Lower lobe of right lung (tissue), 2 donors: ENCODE measurements at regions not wholly inside any gene's neighbourhood (a gene's known extent, or its start where the extent isn't known, plus 50 kb on each side); places are given as distances from the start of the nearest gene placed in this dataset.

Source experiments
- ATAC-seq, 2 donors: fragments of 200-7000 bp; cut with Tn5 transposase; one replicate each; pipeline ENCODE4 v1.9.1; 2020 to 2022; ENCODE audit warnings: mild to moderate bottlenecking in 2 of 2, moderate library complexity in 2 of 2
- DNase-seq: peaks from one replicate; pipeline ENCODE4 v3.0.0-alpha.2; 2020
- H3K27ac ChIP-seq: fragments of 200-600 bp; one replicate; pipeline ENCODE4 v1.8.0; 2022
- H3K27me3 ChIP-seq: fragments of 200-600 bp; one replicate; pipeline ENCODE4 v1.8.0; 2022; ENCODE audit warnings: low read depth
- H3K36me3 ChIP-seq: fragments of 200-600 bp; one replicate; pipeline ENCODE4 v1.8.0; 2022; ENCODE audit warnings: mild to moderate bottlenecking
- H3K4me1 ChIP-seq: fragments of 200-600 bp; one replicate; pipeline ENCODE4 v1.8.0; 2022
- H3K4me3 ChIP-seq: fragments of 200-600 bp; one replicate; pipeline ENCODE4 v1.8.0; 2022; ENCODE audit warnings: mild to moderate bottlenecking
- H3K9me3 ChIP-seq: fragments of 200-600 bp; one replicate; pipeline ENCODE4 v1.8.0; 2022
- CTCF ChIP-seq: fragments of 200-600 bp; IDR thresholded peaks from one replicate; pipeline ENCODE4 v1.8.0; 2022; ENCODE audit warnings: antibody characterized with exemption, mild to moderate bottlenecking
- intact Hi-C: fragments of 100-400 bp; cut with DNase I; formaldehyde crosslinking; loops from one replicate; pipeline ENCODE4 v1.11.0; 2022
- donor health status: DM: no; HTN: yes; CAD: no; lungs with severe emphysema.

GRCh38 chr11:130787973-130788570 is 128.2 kb downstream of the SNX19 start:
- H3K9me3 ChIP-seq, result no peaks in the 10 kb centered on the region
- H3K4me3 ChIP-seq, result no peak overlapping the region
- no peaks in the 10 kb centered on the region for H3K27me3 ChIP-seq
- DNase-seq (no peak), ATAC-seq (peak in 1 of 2 donors; percentile 55)
- peaks cover 15% of the 10 kb centered on the region for H3K4me1 ChIP-seq
- no peak for TF ChIP-seq CTCF
- intact Hi-C loops, result no loop called here
- peak overlapping the region; percentile 13 for H3K27ac ChIP-seq
- H3K36me3 ChIP-seq, result no peaks in the 10 kb centered on the region

- no peaks in the 10 kb centered on the region for H3K36me3 ChIP-seq
- DNase-seq, result no peak
- H3K4me3 ChIP-seq, result no peak overlapping the region
- ATAC-seq, result no peak
- intact Hi-C loops, result no loop called here
- no peak for TF ChIP-seq CTCF
- no peaks in the 10 kb centered on the region for H3K9me3 ChIP-seq
- H3K4me1 ChIP-seq, result peaks cover 15% of the 10 kb centered on the region
- no peak overlapping the region for H3K27ac ChIP-seq
- H3K27me3 ChIP-seq, result no peaks in the 10 kb centered on the region
Measured at GRCh38 chr11:130789056-130789640, 127.1 kb downstream of the SNX19 start.

GRCh38 chr11:130790689-130791088 is 125.6 kb downstream of the SNX19 start:
- no peak overlapping the region for H3K27ac ChIP-seq
- ATAC-seq (no peak), DNase-seq (no peak)
- no peak overlapping the region for H3K4me3 ChIP-seq
- intact Hi-C loops, result no loop called here
- no peaks in the 10 kb centered on the region for H3K9me3 ChIP-seq
- H3K4me1 ChIP-seq, result peaks cover 15% of the 10 kb centered on the region
- no peaks in the 10 kb centered on the region for H3K27me3 ChIP-seq
- no peaks in the 10 kb centered on the region for H3K36me3 ChIP-seq
- no peak for TF ChIP-seq CTCF

- intact Hi-C loops, result no loop called here
- no peaks in the 10 kb centered on the region for H3K36me3 ChIP-seq
- no peaks in the 10 kb centered on the region for H3K27me3 ChIP-seq
- no peaks in the 10 kb centered on the region for H3K9me3 ChIP-seq
- DNase-seq (no peak), ATAC-seq (no peak)
- peaks cover 2% of the 10 kb centered on the region for H3K4me1 ChIP-seq
- no peak overlapping the region for H3K27ac ChIP-seq
- H3K4me3 ChIP-seq, result no peak overlapping the region
- TF ChIP-seq CTCF, result no peak
Measured at GRCh38 chr11:130792772-130793171, 123.5 kb downstream of the SNX19 start.

- Histone ChIP-seq H3K27ac (no peak overlapping the region), H3K4me1 (no peaks in the 10 kb centered on the region), H3K36me3 (no peaks in the 10 kb centered on the region), H3K4me3 (no peak overlapping the region), H3K27me3 (no peaks in the 10 kb centered on the region), H3K9me3 (no peaks in the 10 kb centered on the region)
- ATAC-seq (no peak), DNase-seq (no peak)
- intact Hi-C loops, result no loop called here
- no peak for TF ChIP-seq CTCF
Measured at GRCh38 chr11:130796828-130797227, 119.5 kb downstream of the SNX19 start.
